Stimulated activated CD4-positive, alpha-beta T cell treated with anti-CD3 and anti-CD28 coated beads, Interleukin-2, amount 100 ng/mL, for 48 hours (primary cell): ENCODE measurements at regions not wholly inside any gene's neighbourhood (a gene's known extent, or its start where the extent isn't known, plus 50 kb on each side); places are given as distances from the start of the nearest gene placed in this dataset.

Experiments used
- DNase-seq, 2 donors: peaks; one replicate each; pipeline ENCODE4 v3.0.0-alpha.2; 2020

GRCh38 chr18:44520981-44521667 is 159.6 kb upstream of the SETBP1 start:
- DNase-seq: no peak

- no peak for DNase-seq
These were observed 159.0 kb upstream of the SETBP1 start for GRCh38 chr18:44521668-44522022.

- no peak for DNase-seq
These were observed 153.8 kb upstream of the SETBP1 start for GRCh38 chr18:44526705-44527415.

- no peak for DNase-seq
These were observed 147.6 kb upstream of the SETBP1 start for GRCh38 chr18:44533071-44533470.

GRCh38 chr18:44536046-44536445 is 144.6 kb upstream of the SETBP1 start:
- DNase-seq: no peak

GRCh38 chr18:44536619-44537018 is 144.1 kb upstream of the SETBP1 start:
- DNase-seq: no peak

- DNase-seq: no peak
These were observed 143.2 kb upstream of the SETBP1 start for GRCh38 chr18:44537526-44537925.

- no peak for DNase-seq
These were observed 140.8 kb upstream of the SETBP1 start for GRCh38 chr18:44539926-44540325.

GRCh38 chr18:44541159-44541558 is 139.5 kb upstream of the SETBP1 start:
- DNase-seq: no peak

- no peak for DNase-seq
These were observed 138.9 kb upstream of the SETBP1 start for GRCh38 chr18:44541781-44542180.

- no peak for DNase-seq
These were observed 137.3 kb upstream of the SETBP1 start for GRCh38 chr18:44543387-44543786.

- DNase-seq: no peak
These were observed 135.2 kb upstream of the SETBP1 start for GRCh38 chr18:44545359-44545985.

GRCh38 chr18:44546954-44547353 is 133.7 kb upstream of the SETBP1 start:
- DNase-seq: no peak

- no peak for DNase-seq
These were observed 132.1 kb upstream of the SETBP1 start for GRCh38 chr18:44548291-44549221.

- no peak for DNase-seq
These were observed 128.0 kb upstream of the SETBP1 start for GRCh38 chr18:44552706-44553105.

GRCh38 chr18:44556296-44556695 is 124.4 kb upstream of the SETBP1 start:
- DNase-seq: no peak

- DNase-seq: no peak
These were observed 123.0 kb upstream of the SETBP1 start for GRCh38 chr18:44557616-44558151.

- no peak for DNase-seq
These were observed 121.9 kb upstream of the SETBP1 start for GRCh38 chr18:44558767-44559166.

- DNase-seq: no peak
These were observed 117.7 kb upstream of the SETBP1 start for GRCh38 chr18:44562986-44563385.

- no peak for DNase-seq
These were observed 115.8 kb upstream of the SETBP1 start for GRCh38 chr18:44564922-44565321.

GRCh38 chr18:44568342-44568741 is 112.3 kb upstream of the SETBP1 start:
- no peak for DNase-seq

- DNase-seq: no peak
These were observed 111.7 kb upstream of the SETBP1 start for GRCh38 chr18:44568986-44569385.
